HG03521 (cell line): ENCODE measurements at regions not wholly inside any gene's neighbourhood (a gene's known extent, or its start where the extent isn't known, plus 50 kb on each side); places are given as distances from the start of the nearest gene placed in this dataset.
"Not testable (repeated sequence)": the region's sequence is repeated elsewhere in the genome, so short reads cannot be mapped to it uniquely, and the experiment has no call there.

Experiments
- ATAC-seq: cut with Tn5 transposase; IDR thresholded peaks from one replicate; pipeline ENCODE4 v1.9.1; 2021; ENCODE audit warnings: mild to moderate bottlenecking, moderate library complexity; ENCODE audit not compliant: unreplicated experiment

- ATAC-seq, result no peak
These were observed 89.9 kb upstream of the HAPLN1 start for GRCh38 chr5:83810511-83810910.

GRCh38 chr5:83802686-83803085 lies 82.0 kb upstream of the HAPLN1 start:
- no peak for ATAC-seq

GRCh38 chr5:83800201-83800600 lies 79.5 kb upstream of the HAPLN1 start:
- ATAC-seq, result no peak

- ATAC-seq, result not testable (repeated sequence)
These were observed 78.4 kb upstream of the HAPLN1 start for GRCh38 chr5:83799020-83799419.

GRCh38 chr5:83789371-83789770 lies 68.7 kb upstream of the HAPLN1 start:
- ATAC-seq, result no peak

DNA sequence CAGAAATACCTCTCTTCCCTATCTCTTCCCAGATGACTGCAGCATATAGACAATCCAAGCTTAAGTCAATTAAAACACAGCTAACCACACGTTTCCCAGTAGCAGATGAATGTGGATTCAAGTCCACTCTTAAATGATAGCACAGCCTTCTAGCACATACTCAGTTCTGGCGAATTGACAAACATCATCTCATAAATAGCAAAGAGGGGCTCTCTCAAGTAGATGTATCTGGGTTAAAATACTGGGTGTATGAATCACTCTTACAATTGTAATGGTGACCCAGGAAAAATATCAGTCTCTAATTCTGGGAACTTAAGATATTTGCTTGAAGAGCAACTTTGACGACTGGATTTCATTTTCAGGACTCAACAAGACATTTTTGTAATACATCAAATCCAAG lies 67.0 kb upstream of the HAPLN1 start:
- no peak for ATAC-seq

GRCh38 chr5:83785176-83785668 lies 64.6 kb upstream of the HAPLN1 start:
- ATAC-seq, result no peak

GRCh38 chr5:83780699-83781350 lies 60.2 kb upstream of the HAPLN1 start:
- ATAC-seq, result no peak

DNA sequence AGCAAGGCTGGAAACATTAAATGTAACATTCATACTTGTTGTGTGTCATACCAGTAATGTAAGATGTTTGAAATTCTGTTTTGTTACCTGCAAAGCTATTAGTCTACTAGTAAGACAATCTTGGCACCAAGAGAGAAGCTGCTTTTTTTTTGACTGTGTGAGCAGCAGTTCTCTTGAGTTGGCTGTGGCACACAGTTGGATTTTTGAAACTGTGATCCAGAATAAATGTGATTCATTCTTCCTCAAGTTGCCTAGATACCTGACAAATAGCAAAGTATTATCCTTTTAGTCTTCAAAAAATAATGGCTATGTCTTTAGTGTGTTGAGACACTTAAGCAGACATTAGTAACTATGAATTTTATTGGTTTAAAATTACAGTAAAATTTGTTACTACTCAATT lies 57.2 kb upstream of the HAPLN1 start:
- no peak for ATAC-seq

GRCh38 chr5:83776437-83777031 lies 55.9 kb upstream of the HAPLN1 start:
- ATAC-seq, result no peak
